Coronary artery (tissue), 2 donors: ENCODE measurements at regions not wholly inside any gene's neighbourhood (a gene's known extent, or its start where the extent isn't known, plus 50 kb on each side); places are given as distances from the start of the nearest gene placed in this dataset.

Experiments used
- DNase-seq: peaks from one replicate; pipeline ENCODE4 v3.0.0-alpha.2; 2017; ENCODE audit warnings: low spot score
- H3K27ac ChIP-seq, 2 donors: fragments of 200-600 bp; sonication (generic); one replicate each; pipeline ENCODE4 v1.5.1; 2016 to 2019
- H3K4me3 ChIP-seq: fragments of 200-600 bp; sonication (generic); 2 replicates; pipeline ENCODE4 v1.5.1; 2016; ENCODE audit warnings: mild to moderate bottlenecking, moderate library complexity
- CTCF ChIP-seq: fragments of 200-600 bp; sonication (generic); IDR thresholded peaks from one replicate; pipeline ENCODE4 v1.5.1; 2019; ENCODE audit warnings: antibody characterized with exemption

- Histone ChIP-seq H3K27ac (no peak overlapping the region), H3K4me3 (no peak overlapping the region)
- no peak for DNase-seq
- TF ChIP-seq CTCF = no peak
Measured at GRCh38 chr1:81351864-81352263, 448.9 kb upstream of the ADGRL2 start.

- TF ChIP-seq CTCF = no peak
- Histone ChIP-seq H3K4me3 (no peak overlapping the region), H3K27ac (no peak overlapping the region)
- no peak for DNase-seq
Measured at GRCh38 chr1:81349194-81349965, 451.4 kb upstream of the ADGRL2 start.

- H3K27ac ChIP-seq = no peak overlapping the region
- no peak overlapping the region for H3K4me3 ChIP-seq
- no peak for TF ChIP-seq CTCF
- no peak for DNase-seq
Measured at GRCh38 chr1:81345110-81345509, 455.6 kb upstream of the ADGRL2 start.

- no peak for DNase-seq
- no peak for TF ChIP-seq CTCF
- Histone ChIP-seq H3K4me3 (no peak overlapping the region), H3K27ac (no peak overlapping the region)
Measured at GRCh38 chr1:81340239-81340638, 460.5 kb upstream of the ADGRL2 start.

- Histone ChIP-seq H3K27ac (no peak overlapping the region), H3K4me3 (no peak overlapping the region)
- TF ChIP-seq CTCF = no peak
- no peak for DNase-seq
Measured at GRCh38 chr1:81337226-81337625, 463.5 kb upstream of the ADGRL2 start.

- no peak for TF ChIP-seq CTCF
- no peak for DNase-seq
- Histone ChIP-seq H3K27ac (no peak overlapping the region), H3K4me3 (no peak overlapping the region)
Measured at GRCh38 chr1:81335876-81336275, 464.9 kb upstream of the ADGRL2 start.

- Histone ChIP-seq H3K27ac (no peak overlapping the region), H3K4me3 (no peak overlapping the region)
- DNase-seq = no peak
- no peak for TF ChIP-seq CTCF
Measured at GRCh38 chr1:81330521-81330920, 470.2 kb upstream of the ADGRL2 start.
